Right lung (tissue), 2 donors: ENCODE measurements at regions not wholly inside any gene's neighbourhood (a gene's known extent, or its start where the extent isn't known, plus 50 kb on each side); places are given as distances from the start of the nearest gene placed in this dataset.
A peak's percentile ranks its signal among the peaks of the same experiment; 100 is the strongest.
"Not testable (repeated sequence)": the region's sequence is repeated elsewhere in the genome, so short reads cannot be mapped to it uniquely, and the experiment has no call there.

Source experiments
- DNase-seq, 2 donors: peaks; one replicate each; pipeline ENCODE4 v3.0.0-alpha.2; 2013

DNA sequence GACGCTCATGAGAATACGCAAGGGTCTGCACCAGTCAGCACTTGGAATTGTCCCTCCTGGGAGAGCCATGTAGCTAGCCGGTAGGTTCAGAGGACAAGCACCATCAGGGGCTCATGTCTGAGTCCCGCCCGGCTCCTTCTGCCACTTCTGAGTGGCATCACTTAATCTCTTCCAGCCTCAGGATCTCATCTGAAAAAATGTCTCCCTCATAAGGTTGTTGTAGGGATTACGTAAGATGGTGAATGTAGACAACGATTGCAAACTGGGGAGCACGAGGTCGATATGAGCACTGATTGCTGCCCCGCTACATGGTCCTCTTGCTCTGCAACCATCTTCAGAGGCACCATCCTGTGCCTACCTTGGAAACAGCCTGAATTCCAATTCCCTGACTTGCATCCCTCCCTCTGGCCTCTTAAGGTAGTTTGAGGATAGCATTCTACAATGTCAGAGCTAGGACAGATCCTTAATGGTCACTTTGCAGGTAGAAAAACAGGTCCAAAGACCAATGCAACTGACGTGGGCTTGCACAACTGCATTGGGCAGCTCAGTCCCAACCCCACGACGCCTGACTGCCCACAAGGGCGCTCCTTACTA is 115.8 kb upstream of the TMEM45B start:
- DNase-seq: no peak

DNA sequence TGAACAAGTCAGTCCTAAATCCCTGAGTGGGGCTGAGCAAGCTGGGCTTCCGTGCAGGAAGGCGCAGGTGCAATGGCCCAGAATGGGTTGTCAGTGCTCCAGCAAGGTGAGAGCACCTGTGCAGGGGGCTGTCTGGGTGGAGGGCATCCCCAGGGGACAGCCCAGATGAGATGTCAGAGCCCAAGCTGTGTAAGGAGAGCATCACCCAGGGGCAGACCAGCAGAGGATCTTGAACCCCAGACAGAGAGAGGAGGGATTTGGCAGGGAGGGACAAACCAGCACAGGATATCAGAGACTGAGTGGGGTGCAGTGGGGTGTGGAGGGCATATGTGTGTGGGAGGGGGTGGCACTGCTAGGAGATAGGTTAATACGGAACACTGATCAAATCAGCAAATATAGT is 114.9 kb upstream of the TMEM45B start:
- no peak for DNase-seq

DNA sequence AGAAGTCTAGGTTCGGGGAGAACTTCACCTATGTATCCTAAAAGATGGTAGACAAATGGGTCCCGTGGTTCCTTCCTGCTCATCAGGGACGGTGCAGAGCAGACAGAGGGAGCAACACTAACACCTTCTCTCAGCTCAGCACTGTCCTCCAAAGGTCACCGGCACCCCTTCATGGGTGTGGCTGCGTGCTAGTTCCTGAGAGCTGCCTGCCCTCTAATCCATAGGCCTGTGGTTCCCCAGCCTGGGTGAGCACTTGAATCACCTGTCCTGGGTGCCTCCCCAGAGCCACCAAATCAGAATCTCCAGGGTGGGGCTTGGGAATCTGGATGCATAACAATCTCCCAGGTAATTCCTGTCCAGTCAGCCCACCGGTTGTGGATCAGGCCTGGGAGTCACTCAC is 113.9 kb upstream of the TMEM45B start:
- DNase-seq: no peak

DNA sequence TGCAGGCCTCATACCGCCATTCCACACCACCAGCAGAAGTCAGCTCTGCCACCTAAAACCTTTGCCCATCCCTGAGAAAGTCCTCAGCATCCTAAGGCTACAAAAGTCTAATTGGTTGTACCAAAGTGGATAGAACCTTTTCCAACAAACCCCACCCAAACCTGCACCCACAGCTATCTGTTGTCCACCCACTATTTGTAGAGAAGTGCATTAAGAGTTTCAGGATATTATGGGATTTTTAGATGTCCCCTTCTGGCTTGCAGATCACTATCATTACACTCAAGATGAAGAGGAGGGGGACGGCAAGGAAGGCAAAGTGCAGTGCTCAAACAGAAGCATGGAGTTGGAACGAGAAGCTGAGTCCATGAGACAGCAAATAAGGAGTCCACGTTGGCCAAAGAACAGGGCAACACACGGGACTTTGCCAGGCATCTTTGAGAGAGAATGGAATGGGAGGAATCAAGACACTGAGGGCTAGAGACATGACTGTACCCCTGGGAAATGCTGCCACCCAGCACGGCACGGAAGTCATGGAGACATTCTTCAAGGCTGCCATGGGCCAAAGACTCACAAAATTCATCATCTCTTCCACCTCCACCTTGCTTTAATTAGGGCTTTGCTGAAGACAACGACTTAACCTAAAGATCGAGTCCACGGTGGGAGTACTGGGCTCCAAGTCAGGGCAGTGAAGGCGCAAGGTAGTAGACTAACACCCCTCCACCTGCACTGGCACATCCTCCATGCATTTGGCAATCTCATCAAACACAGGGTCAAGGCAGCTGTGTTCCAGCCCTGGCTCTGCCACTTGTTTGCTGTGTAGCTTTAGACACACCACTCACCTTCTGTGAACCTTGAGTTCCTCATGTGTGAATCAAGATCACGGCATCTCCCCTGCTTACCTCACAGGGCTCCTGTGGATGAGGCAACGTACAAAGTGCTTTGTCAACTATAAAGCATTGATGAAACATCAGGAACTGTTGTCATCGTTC is 112.9 kb upstream of the TMEM45B start:
- DNase-seq: no peak

DNA sequence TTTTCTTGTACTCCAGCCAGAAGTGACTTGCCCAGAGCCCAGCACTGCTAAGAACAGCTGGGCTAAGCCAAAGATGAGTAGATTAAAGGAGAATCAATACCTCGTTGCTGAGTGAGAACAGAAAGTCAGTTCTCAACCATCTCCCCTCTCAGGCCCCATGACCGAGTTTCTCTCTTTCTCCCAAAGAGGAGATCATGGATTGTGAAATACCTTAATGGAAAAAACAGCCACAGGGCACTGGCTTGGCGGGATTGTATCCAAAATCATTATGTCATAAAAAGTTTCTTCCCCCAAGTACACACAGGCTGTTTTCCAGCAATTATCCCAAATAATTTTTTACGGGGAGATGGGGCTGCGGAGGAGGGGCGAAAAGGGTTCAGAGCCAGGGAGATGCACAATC is 111.8 kb upstream of the TMEM45B start:
- peak; percentile 60 to 73 for DNase-seq

DNA sequence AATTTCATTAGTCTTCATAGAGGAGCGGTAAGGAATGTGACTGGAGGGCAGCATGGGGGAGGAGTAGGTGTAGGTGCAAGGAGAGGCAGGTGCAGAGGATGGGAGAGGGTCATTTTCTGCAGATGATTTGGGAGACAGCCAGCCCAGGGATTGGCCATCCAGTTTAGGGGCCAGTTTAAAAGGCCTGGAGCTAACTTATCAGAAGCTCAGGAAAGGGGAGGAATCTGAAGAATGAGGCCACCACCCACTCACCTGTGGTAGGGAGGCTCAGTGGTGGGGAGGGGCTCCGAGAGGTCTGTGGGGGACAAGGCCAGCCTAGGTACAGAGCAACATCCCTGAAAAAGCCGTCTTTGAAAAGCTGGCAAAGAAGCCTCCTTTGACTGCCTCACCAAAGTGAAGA is 110.8 kb upstream of the TMEM45B start:
- DNase-seq: no peak

DNA sequence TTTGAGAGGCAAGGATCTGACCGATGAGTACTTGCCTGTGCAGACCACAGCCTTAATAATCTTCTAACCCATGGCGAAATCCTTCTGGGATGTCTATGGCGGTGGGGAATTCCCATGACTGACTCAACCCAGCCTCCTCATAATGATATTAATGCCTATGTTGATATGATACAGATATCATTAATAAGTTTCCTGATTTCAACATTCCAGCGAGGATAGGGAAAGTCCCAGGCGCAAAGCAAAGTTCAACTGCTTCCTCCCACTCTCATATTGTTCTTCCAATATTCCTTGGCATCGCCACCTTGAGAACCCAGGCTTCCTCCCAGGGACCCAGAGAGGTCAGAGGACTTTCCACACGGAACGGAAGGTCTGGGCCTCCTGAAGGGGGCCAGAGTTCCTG is 110.3 kb upstream of the TMEM45B start:
- no peak for DNase-seq

DNA sequence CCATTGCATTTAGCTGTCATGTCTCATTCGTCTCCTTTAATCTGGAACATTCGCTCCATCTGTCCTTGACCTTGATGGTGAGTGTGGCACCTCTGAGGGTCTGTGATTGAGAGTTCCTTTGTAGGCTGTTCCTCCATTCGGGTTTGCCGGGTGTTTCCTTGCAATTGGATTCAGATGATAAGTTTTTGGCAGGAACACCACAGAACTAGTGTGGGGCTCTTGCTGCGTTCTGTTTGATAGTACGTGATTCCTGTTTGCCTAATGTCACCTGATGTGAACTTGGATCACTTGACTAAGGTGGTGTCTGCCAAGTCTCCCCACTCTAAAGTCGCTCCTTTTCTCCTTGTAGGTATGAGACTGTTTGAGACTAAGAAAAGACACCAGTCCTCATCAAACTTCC is 109.7 kb upstream of the TMEM45B start:
- no peak for DNase-seq

DNA sequence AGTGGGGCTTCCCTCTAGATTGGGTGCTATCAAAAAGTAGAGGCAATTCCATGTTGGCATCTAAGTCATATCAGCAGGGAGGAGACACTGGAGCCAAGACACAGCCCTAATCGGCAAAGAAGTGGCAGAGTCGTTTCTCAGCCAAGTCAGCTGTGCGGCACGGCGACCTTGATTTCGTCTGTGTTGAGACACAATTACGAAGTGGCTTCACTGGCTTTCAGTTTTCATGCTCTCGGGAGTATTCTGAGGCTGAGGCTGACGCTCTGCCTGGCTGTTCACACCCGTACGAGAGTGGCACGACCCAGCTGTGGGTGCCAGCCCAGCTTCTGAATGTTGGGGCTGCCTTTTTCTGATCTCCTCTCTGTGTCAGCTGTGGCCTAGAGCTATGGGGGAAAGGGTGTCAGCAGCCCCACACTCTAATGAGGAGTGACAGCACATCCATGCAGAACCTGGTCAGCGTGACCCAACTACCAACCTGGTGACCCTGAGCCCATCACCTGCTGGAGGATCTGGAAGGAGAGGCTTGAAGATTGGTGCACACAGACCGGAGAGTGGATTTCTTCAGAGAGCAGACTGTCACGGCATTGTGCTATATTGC is 105.7 kb upstream of the TMEM45B start:
- no peak for DNase-seq

DNA sequence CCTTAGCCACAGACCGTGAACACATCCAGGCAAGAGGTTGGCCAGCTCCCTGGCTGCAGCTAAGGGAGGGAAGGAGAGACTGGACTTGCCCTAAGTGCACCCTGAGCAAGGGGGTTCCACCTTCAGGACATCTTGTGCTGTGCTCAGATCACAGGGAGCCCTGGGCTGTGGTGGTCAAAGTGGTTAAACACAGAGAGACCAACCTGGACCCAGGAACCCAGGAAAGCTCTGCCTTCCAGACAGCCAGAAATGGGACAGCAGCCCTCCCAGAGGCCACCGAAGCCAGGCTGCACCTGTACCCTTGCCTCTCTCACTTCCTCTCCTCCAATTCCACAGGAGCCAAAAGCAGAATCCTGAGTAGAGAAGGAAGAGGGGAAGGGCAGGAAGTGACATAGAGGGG is 105.2 kb upstream of the TMEM45B start:
- DNase-seq: no peak

DNA sequence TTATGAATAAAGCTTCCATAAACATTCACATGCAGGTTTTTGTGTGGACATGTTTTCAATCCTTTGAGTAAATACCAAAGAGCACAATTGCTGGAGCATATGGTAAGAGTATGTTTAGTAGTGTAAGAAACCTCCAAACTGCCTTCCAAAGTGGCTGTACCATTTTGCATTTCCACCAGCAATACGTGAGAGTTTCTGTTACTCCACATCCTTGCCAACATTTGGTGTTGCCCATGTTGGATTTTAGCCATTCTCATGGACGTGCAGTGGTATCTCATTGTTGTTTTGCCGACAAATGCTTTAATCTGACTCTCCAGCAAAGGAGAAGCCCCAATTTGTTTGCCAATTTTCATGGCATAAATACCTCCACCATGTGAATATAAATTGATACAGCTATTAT is 103.9 kb upstream of the TMEM45B start:
- no peak for DNase-seq

DNA sequence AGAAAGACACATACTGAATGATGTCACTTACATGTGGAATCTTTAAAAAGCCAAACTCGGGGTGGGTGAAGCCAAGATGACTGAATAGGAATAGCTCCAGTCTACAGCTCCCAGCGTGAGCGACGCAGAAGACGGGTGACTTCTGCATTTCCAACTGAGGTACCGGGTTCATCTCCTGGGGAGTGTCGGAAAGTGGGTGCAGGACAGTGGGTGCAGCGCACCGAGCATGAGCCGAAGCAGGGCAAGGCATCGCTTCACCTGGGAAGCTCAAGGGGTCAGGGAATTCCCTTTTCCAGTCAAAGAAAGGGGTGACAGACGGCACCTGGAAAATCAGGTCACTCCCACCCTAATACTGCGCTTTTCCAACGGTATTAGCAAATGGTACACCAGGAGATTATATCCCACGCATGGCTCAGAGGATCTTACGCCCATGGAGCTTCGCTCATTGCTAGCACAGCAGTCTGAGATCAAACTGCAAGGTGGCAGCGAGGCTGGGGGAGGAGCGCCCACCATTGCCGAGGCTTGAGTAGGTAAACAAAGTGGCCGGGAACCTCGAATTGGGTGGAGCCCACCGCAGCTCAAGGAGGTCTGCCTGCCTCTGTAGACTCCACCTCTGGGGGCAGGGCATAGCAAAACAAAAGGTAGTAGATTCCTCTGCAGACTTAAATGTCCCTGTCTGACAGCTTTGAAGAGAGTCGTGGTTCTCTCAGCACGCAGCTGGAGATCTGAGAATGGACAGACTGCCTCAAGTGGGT is 103.0 kb upstream of the TMEM45B start:
- not testable (repeated sequence) for DNase-seq

DNA sequence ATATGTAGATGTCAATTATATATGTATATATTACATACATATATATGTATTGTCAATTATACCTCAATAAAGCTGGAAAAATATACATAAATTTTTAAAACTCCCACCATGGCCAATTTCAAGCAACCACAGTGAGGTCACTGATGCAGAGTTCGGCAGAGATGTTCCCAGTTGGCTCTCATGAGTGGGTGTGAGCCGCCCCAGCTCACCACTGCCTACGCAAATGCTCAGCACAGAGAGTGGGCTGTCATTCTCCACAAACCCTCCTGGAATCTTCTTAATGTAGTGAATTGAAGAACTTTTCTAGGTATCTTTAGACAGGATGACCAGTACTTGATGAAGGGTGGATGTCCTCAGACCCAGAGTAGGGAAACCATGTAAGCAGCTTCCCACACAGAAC is 96.6 kb upstream of the TMEM45B start:
- no peak for DNase-seq

DNA sequence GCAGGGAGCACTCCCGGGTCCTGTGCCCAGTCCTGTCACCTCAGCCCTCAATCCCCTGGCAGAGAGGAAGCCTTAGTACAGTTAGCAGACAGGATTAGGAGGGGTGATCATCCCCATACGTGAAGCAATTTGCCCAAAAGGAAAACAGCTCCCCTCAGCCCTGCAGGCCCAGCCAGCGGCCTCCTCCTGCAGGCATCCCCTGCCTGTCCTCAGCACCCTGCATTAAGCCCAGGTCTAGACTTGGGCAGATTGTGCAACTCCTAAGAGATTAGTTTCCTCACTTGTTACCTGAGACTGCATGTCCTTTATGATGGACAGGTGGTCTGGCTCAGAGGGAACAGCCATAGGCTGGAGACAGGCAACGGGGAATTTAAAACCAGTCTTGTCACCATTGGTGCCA is 95.5 kb upstream of the TMEM45B start:
- no peak for DNase-seq

DNA sequence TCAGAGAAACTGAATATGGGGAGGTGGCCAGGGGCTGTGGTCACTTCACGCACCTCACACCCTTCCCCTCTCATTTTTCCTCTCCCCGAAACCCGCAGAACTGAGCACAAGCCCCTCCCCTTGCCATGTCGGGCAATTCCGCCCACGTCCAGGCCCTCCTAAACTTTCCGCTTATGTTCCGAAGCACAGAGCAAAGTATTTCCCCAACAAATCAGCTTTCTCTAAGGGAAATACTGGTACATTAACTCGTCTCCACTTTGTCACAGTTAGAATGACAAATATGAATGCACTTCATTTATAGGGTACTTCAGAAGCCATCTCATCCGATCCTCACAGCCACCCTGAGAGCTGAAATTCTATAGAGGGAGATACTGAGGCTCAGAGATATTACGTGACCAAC is 94.7 kb upstream of the TMEM45B start:
- DNase-seq: no peak

DNA sequence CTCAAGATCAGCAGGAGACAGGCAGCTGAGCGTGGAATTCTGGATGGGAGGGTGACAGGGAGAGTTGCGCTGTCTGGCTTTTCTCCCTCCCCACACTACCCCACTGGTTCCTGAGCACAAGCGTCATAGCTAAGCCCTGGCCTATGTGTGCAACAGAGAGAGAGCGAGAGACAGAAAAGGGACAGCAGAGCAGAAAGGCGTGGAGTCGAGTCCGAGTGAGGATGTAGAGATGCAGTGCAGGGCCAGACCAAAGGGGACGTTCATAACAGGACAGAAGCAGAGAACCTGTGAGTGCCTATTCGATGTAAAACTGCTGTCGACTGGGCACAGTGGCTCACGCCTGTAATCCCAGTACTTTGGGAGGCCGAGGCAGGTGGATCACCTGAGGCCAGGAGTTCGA is 94.0 kb upstream of the TMEM45B start:
- no peak for DNase-seq

DNA sequence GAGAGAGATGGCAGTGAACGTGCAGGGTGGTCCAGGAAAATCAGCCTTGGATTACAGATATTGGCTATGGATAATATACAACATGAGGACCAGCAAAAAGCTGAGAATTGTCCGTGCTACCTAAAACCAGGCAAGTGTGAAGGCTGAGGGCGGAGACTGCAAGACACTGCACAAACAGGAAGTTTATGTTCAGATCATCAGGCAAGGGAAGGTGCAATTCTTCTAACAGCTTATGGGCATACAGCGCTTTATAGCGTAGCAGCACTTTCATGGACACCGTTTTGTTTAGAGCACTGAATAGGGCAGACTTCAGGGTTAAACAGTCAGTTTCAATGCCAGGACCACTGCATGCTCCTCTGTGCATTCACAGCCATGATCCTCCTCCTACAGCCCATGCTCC is 93.1 kb upstream of the TMEM45B start:
- no peak for DNase-seq

DNA sequence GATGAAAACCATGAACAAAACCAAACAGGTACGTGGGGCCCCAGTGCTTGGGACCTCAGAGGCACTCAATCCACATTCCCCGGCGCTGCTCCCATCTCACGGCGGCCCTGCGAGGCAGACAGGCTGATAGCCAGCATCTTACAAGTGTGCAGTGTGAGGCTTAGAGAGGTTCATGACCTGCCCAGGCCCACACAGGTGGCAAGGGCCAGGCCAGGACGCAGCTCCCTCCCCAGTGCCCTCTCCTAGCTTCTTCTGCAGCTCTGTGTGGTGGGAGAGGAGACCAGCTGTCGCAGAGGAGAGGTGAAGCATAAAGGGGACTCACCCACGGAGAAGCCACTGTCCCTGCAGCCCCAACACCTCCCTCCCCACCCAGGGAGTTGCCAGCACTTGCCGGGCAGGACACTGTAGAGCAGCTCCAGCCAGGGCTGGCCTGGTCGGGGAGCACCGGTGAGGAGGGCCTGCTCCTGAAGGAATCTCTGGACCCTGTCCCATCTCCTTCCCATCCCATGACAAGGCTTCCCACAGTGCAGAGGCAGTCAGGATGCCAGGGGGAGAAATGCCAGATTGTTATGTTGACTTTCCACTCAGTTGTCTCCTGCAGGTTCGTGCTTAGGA is 92.4 kb upstream of the TMEM45B start:
- DNase-seq: no peak

DNA sequence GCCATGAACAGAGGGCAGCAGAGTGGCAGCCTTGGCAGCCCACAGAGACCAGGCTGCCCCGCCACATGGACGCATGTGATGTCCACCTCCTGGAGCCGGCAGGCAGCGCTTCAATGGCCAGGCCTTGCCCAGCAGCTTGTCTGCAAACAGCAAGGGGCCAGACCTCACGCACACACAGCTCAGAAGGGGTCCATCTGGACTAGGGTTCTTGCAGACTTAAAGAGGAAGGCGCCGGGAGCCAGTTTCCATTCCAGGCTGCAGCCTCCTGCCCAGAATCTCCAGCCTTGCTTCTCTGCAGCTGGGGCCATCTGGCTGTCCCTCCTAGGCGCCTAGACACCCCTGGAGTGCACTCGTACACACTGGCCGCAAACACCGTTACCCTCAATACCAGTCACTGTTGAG is 91.9 kb upstream of the TMEM45B start:
- DNase-seq: no peak

DNA sequence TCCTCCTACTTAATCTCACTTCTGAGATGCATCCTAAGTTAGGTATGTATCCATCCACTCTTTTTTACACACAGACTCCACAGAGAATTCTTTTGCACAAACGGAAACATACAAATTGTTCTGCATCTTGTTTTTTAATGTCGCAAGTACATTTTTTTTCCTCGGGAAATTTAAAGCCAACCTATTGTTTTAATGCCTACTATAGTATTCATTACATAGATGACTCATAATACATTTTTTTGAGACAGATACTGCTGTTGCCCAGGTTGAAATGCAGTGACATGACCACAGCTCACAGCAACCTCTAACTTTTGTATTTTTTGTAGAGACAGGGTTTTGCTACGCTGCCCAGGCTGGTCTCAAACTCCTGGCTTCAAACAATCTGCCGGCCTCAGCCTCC is 90.8 kb upstream of the TMEM45B start:
- DNase-seq: no peak

DNA sequence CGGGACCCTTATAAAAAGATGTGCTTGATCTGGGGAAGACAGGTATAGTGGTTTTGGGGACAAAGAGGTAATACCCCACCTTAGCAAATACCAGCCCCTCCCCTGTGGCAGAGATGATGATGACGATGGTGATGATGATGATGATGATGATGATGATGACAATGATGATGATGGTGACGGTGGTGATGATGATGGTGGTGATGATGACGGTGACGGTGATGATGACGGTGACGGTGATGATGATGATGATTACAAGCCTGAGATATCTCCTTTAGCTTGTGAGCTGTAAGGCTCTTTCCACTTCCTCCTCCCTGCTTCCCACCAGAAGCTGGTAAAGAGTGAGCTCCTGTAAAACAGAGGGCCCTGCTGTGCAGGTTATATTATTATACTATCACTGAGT is 89.5 kb upstream of the TMEM45B start:
- DNase-seq: no peak

DNA sequence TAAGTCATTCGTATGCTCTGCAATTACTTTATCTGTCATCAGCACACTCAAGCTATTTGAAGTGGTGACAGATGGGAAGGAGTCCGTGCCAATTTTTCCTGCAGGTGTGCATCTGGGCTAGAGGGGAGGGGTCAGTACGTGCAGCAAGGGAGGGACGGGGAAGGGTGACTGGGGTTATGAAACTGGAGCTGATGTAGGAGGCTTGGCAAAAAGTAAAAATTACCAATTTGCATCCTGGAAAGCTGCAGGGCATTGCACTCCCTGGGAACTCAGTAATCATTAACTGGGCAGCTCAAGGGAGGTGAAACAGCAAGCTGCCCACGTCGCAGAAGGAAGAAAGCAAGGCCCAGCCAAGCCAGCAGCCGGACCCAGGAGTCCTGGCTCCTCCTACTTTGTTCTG is 87.1 kb upstream of the TMEM45B start:
- peak in 1 of 2 donors; percentile 37 for DNase-seq
